Esophagus muscularis mucosa (tissue), 4 donors: ENCODE measurements at regions not wholly inside any gene's neighbourhood (a gene's known extent, or its start where the extent isn't known, plus 50 kb on each side); places are given as distances from the start of the nearest gene placed in this dataset.

Experiments used
- DNase-seq: peaks from one replicate; pipeline ENCODE4 v3.0.0-alpha.2; 2017; ENCODE audit errors: extremely low spot score
- H3K27ac ChIP-seq, 4 donors: fragments of 200-600 bp; sonication (generic); replicated peaks in 1 of 4; 1 replicate in 3 of 4; 2 replicates in 1 of 4; pipeline ENCODE4 v1.5.1; 2016 to 2019; ENCODE audit warnings: mild to moderate bottlenecking in 1 of 4
- H3K27me3 ChIP-seq, 4 donors: fragments of 200-600 bp; sonication (generic); one replicate each; pipeline versions ENCODE4 v1.5.1 to v1.6.0; 2016 to 2019
- H3K36me3 ChIP-seq, 4 donors: fragments of 200-600 bp; sonication (generic); one replicate each; pipeline ENCODE4 v1.5.1; 2016 to 2019
- H3K4me1 ChIP-seq, 4 donors: fragments of 200-600 bp; sonication (generic); one replicate each; pipeline ENCODE4 v1.5.1; 2016 to 2019
- H3K4me3 ChIP-seq, 4 donors: fragments of 200-600 bp; sonication (generic); 1 replicate in 2 of 4; 2 replicates in 2 of 4; pipeline ENCODE4 v1.5.1; 2016 to 2019; ENCODE audit warnings: mild to moderate bottlenecking in 4 of 4, moderate library complexity in 1 of 4
- H3K9me3 ChIP-seq, 4 donors: fragments of 200-600 bp; sonication (generic); 1 replicate in 3 of 4; 2 replicates in 1 of 4; pipeline ENCODE4 v1.5.1; 2016 to 2019
- CTCF ChIP-seq, 3 experiments: fragments of 200-600 bp in 2 of 3; fragments of 450-650 bp in 1 of 3; sonication (generic) in 2 of 3; IDR thresholded peaks; one replicate each; pipeline ENCODE4 v1.5.1; 2017 to 2019; ENCODE audit warnings: antibody characterized with exemption in 3 of 3, mild to moderate bottlenecking in 2 of 3, moderate library complexity in 1 of 3
- EP300 ChIP-seq: sonication (generic); formaldehyde crosslinking; IDR thresholded peaks from one replicate; pipeline ENCODE4 v1.6.1; 2017; ENCODE audit warnings: antibody characterized with exemption
- POLR2A ChIP-seq: fragments of 450-650 bp; IDR thresholded peaks from one replicate; pipeline ENCODE4 v1.6.1; 2017; ENCODE audit warnings: antibody characterized with exemption, moderate library complexity, mild to moderate bottlenecking, low read depth
- POLR2AphosphoS5 ChIP-seq, 2 donors: sonication (generic); formaldehyde crosslinking; IDR thresholded peaks; one replicate each; pipeline ENCODE4 v1.6.1; 2017; ENCODE audit warnings: antibody characterized with exemption in 2 of 2
- WGBS: methylation state at CpG from one replicate; pipeline ENCODE4 v1.1.5; 2018; 5-methylcytosine and 5-hydroxymethylcytosine counted together
- intact Hi-C: fragments of 100-400 bp; cut with DNase I; formaldehyde crosslinking; loops from one replicate; pipeline ENCODE4 v1.15.1; 2023

DNA sequence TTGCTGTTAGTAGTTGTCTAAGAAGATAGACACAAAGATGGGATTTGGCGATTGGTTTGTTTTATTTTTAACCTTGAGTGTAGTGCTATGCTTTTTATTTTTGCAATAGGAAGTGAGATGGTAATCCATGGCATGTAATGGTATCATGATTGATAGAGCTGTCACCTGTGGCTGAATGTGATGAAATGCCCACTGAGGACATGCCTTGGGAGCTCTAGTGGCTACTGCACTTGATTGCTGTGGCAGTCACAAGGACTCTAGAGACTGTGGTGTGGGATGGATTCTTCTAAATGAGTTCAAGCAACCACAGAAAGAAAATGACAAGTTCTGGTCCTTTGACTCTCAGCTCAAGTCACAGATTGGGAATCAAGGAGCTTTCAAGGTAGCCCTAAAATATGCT, 139.4 kb downstream of the CYRIA start:
- peak; percentile 37 for DNase-seq
- TF ChIP-seq EP300 (no peak), POLR2A (no peak), POLR2AphosphoS5 (IDR thresholded peaks at IDR 0.05) (no peak), CTCF (IDR thresholded peaks at IDR 0.05) (no peak)
- WGBS, result 78% methylated on average over 1 of the region's 1 CpG
- Histone ChIP-seq H3K9me3 (no peaks in the 10 kb centered on the region), H3K27me3 (peaks cover 0 to 15% (median 0%) of the 10 kb centered on the region in 4 donors), H3K27ac (no peak overlapping the region), H3K4me1 (no peaks in the 10 kb centered on the region), H3K36me3 (no peaks in the 10 kb centered on the region), H3K4me3 (no peak overlapping the region)
- intact Hi-C loops, result no loop called here

DNA sequence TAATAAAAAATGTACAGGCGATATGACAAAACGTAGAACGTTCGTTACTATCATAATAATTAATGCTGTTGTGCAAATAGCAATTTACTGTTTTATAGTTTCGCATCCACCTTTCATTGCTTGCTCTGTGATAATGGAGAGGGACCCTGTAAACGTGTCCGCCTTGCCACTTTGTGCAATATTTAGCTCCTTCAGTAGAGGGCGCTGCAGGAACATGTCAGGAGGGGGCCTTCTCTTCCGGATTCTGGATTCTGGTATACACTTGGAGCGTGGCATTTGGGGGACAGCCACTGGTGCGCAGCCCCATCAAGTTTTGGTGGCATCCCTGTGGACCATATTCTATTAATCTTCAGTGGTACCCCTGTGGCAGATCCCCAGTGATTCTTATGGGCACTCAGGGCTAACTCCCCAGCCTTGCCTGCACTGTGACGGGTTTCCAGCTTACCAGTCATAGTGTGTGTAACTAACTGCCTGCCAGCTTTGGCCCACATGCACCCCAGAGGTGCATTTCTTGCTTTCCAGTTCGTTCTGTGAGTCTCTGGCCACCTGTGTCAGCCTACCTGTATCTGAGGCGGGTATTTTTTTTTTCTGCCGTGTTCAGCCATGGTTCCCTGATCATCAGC, 140.3 kb downstream of the CYRIA start:
- H3K27me3 ChIP-seq, result peaks cover 0 to 15% (median 0%) of the 10 kb centered on the region in 4 donors
- 81% methylated on average over 15 of the region's 15 CpGs for WGBS
- intact Hi-C loops, result no loop called here
- no peaks in the 10 kb centered on the region for H3K36me3 ChIP-seq
- no peaks in the 10 kb centered on the region for H3K9me3 ChIP-seq
- no peaks in the 10 kb centered on the region for H3K4me1 ChIP-seq
- no peak for TF ChIP-seq POLR2AphosphoS5 (IDR thresholded peaks at IDR 0.05)
- TF ChIP-seq POLR2A, result no peak
- TF ChIP-seq CTCF (IDR thresholded peaks at IDR 0.05), result peak in 1 of 3 experiments; percentile 33
- no peak for TF ChIP-seq EP300
- no peak overlapping the region for H3K27ac ChIP-seq
- H3K4me3 ChIP-seq, result no peak overlapping the region
- peak; percentile 85 for DNase-seq

DNA sequence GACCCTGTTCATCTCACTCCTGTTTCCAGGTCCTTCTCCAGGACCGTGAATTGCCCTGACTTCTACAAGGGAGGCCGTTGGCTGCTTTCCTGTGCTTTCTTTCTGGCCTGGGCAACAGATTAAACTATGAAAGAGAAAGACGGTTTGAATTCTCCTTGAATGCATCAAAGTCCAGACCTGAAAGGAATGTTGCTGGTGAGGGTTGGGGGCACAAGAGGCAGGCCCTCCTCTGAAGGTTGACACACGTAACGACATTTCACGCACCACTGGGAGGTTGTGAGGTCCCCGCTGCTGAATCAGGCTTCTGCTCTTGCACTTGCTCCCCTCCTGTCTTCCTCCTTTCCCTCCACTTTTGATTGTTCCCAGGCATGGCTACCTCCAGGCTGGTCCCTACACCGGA, 141.9 kb downstream of the CYRIA start:
- Histone ChIP-seq H3K27me3 (peaks cover 0 to 21% (median 0%) of the 10 kb centered on the region in 4 donors), H3K4me1 (no peaks in the 10 kb centered on the region), H3K27ac (no peak overlapping the region), H3K36me3 (no peaks in the 10 kb centered on the region), H3K4me3 (no peak overlapping the region), H3K9me3 (no peaks in the 10 kb centered on the region)
- WGBS, result 78% methylated on average over 8 of the region's 8 CpGs
- intact Hi-C loops, result no loop called here
- TF ChIP-seq EP300 (no peak), CTCF (IDR thresholded peaks at IDR 0.05) (no peak), POLR2A (no peak), POLR2AphosphoS5 (IDR thresholded peaks at IDR 0.05) (no peak)
- peak; percentile 90 for DNase-seq

DNA sequence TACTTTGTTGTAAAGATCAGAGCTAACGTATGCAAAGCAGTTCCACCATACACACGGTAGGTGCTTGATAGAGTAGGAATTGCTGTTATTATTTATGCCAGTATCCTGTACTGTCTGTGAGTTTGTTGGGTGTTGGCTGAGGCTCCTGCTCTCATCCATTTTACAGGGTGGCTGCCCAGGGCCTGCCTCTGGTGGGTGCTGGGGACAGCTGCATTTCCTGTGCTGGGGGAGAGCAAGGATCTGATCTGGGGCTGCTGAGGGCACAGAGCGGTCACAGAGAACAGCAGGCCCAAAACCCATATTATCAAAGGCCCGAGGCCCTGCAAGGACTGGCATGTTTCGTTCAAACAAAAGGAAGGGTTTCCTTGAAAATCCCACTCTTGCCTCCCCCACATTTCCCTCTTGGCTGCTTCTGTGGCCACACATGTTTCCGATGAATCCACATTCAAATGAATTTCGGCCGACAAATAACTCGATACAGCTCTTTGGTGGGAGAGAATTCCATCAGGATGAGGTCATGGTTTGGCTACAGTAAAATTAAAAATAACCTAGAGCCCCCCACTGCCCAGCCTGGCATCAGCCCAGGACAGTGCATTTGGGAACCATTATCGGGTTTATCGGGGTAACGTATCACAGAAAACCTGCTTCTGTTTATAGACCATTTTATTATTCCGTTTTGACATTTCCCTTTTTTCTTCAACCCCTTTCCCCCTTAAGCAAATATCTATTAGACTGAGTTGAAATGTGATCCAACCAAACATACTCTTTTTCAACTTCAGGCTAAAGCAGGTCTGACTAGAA, 143.4 kb downstream of the CYRIA start:
- no peaks in the 10 kb centered on the region for H3K9me3 ChIP-seq
- DNase-seq, result peak; percentile 90
- peaks cover 0 to 24% (median 0%) of the 10 kb centered on the region in 4 donors for H3K27me3 ChIP-seq
- no peak overlapping the region for H3K4me3 ChIP-seq
- 46% methylated on average over 13 of the region's 13 CpGs for WGBS
- TF ChIP-seq CTCF (IDR thresholded peaks at IDR 0.05) (no peak), POLR2A (no peak), POLR2AphosphoS5 (IDR thresholded peaks at IDR 0.05) (no peak), EP300 (no peak)
- no peak overlapping the region for H3K27ac ChIP-seq
- intact Hi-C loops, result no loop called here
- H3K36me3 ChIP-seq, result no peaks in the 10 kb centered on the region
- H3K4me1 ChIP-seq, result no peaks in the 10 kb centered on the region
